Right renal pelvis (tissue), 4 donors: ENCODE measurements at regions not wholly inside any gene's neighbourhood (a gene's known extent, or its start where the extent isn't known, plus 50 kb on each side); places are given as distances from the start of the nearest gene placed in this dataset.
"Not testable (repeated sequence)": the region's sequence is repeated elsewhere in the genome, so short reads cannot be mapped to it uniquely, and the experiment has no call there.

Experiments used
- DNase-seq, 4 donors: peaks; one replicate each; pipeline ENCODE4 v3.0.0-alpha.2; 2013; ENCODE audit warnings: low read depth in 4 of 4, low spot score in 3 of 4, missing footprints in 1 of 4

GRCh38 chr6:50992704-50993625, 174.3 kb downstream of the TFAP2B start:
- no peak for DNase-seq

GRCh38 chr6:50993941-50994720, 175.5 kb downstream of the TFAP2B start:
- DNase-seq, result no peak

- no peak for DNase-seq
These were observed 176.4 kb downstream of the TFAP2B start for GRCh38 chr6:50995036-50995435.

GRCh38 chr6:50998905-50999304, 180.2 kb downstream of the TFAP2B start:
- DNase-seq, result no peak

GRCh38 chr6:51001399-51001798, 182.7 kb downstream of the TFAP2B start:
- no peak for DNase-seq

GRCh38 chr6:51004380-51004779, 185.7 kb downstream of the TFAP2B start:
- DNase-seq, result no peak

- no peak for DNase-seq
These were observed 187.1 kb downstream of the TFAP2B start for GRCh38 chr6:51005779-51006178.

GRCh38 chr6:51007237-51007636, 188.6 kb downstream of the TFAP2B start:
- DNase-seq, result no peak

- not testable (repeated sequence) for DNase-seq
These were observed 190.0 kb downstream of the TFAP2B start for GRCh38 chr6:51008693-51009092.

- no peak for DNase-seq
These were observed 194.7 kb downstream of the TFAP2B start for GRCh38 chr6:51013376-51013775.

- no peak for DNase-seq
These were observed 196.7 kb downstream of the TFAP2B start for GRCh38 chr6:51015394-51015793.

- DNase-seq, result no peak
These were observed 197.8 kb downstream of the TFAP2B start for GRCh38 chr6:51016489-51016888.

- no peak for DNase-seq
These were observed 201.1 kb downstream of the TFAP2B start for GRCh38 chr6:51019806-51020205.

GRCh38 chr6:51021171-51021570, 202.5 kb downstream of the TFAP2B start:
- no peak for DNase-seq

GRCh38 chr6:51024126-51024525, 205.5 kb downstream of the TFAP2B start:
- DNase-seq, result no peak

- no peak for DNase-seq
These were observed 206.6 kb downstream of the TFAP2B start for GRCh38 chr6:51025082-51025777.

GRCh38 chr6:51027283-51028065, 208.8 kb downstream of the TFAP2B start:
- no peak for DNase-seq

- no peak for DNase-seq
These were observed 209.6 kb downstream of the TFAP2B start for GRCh38 chr6:51028276-51028675.

GRCh38 chr6:51029561-51029960, 210.9 kb downstream of the TFAP2B start:
- DNase-seq, result no peak

- DNase-seq, result no peak
These were observed 226.9 kb downstream of the TFAP2B start for GRCh38 chr6:51045548-51045947.
